Smooth muscle cell (in vitro differentiated cells): ENCODE measurements at regions not wholly inside any gene's neighbourhood (a gene's known extent, or its start where the extent isn't known, plus 50 kb on each side); places are given as distances from the start of the nearest gene placed in this dataset.

Experiments
- DNase-seq: peaks from one replicate; lab custom pipeline; 2025; ENCODE audit not compliant: unreplicated experiment; lab: John Stamatoyannopoulos, UW
- H2AFZ ChIP-seq: fragments of 200-600 bp; sonication (generic); 2 replicates; pipeline ENCODE4 v1.6.0; 2016; ENCODE audit warnings: antibody characterized with exemption, low read depth, mild to moderate bottlenecking
- H3F3A ChIP-seq: fragments of 200-600 bp; sonication (generic); 2 replicates; pipeline ENCODE4 v1.6.0; 2017; ENCODE audit warnings: antibody characterized with exemption, low read depth
- H3K27ac ChIP-seq: fragments of 200-600 bp; sonication (generic); 2 replicates; pipeline ENCODE4 v1.5.1; 2016; ENCODE audit warnings: low read depth, mild to moderate bottlenecking
- H3K27me3 ChIP-seq: fragments of 200-600 bp; sonication (generic); 2 replicates; pipeline ENCODE4 v1.6.1; 2016; ENCODE audit warnings: low read depth, mild to moderate bottlenecking
- H3K36me3 ChIP-seq: fragments of 200-600 bp; sonication (generic); 2 replicates; pipeline ENCODE4 v1.5.1; 2016; ENCODE audit warnings: low read depth
- H3K4me1 ChIP-seq: fragments of 200-600 bp; sonication (generic); 2 replicates; pipeline ENCODE4 v1.5.1; 2016; ENCODE audit warnings: low read depth
- H3K4me2 ChIP-seq: fragments of 200-600 bp; sonication (generic); 2 replicates; pipeline ENCODE4 v1.6.0; 2016; ENCODE audit warnings: mild to moderate bottlenecking
- H3K4me3 ChIP-seq: fragments of 200-600 bp; sonication (generic); 2 replicates; pipeline ENCODE4 v1.5.1; 2016; ENCODE audit warnings: mild to moderate bottlenecking
- H3K79me2 ChIP-seq: fragments of 200-600 bp; sonication (generic); 2 replicates; pipeline ENCODE4 v1.6.0; 2016; ENCODE audit warnings: low read depth, mild to moderate bottlenecking
- H3K9ac ChIP-seq: fragments of 200-600 bp; sonication (generic); 2 replicates; pipeline ENCODE4 v1.6.0; 2016; ENCODE audit warnings: low read depth
- H3K9me3 ChIP-seq: fragments of 200-600 bp; sonication (generic); replicated peaks from 2 replicates; pipeline ENCODE4 v1.5.1; 2016; ENCODE audit warnings: low read depth
- H4K20me1 ChIP-seq: fragments of 200-600 bp; sonication (generic); 2 replicates; pipeline ENCODE4 v1.6.0; 2016; ENCODE audit warnings: low read depth
- WGBS: methylation state at CpG from one replicate; pipeline ENCODE4 v1.1.7; 2016; ENCODE audit warnings: low lambda C conversion rate; 5-methylcytosine and 5-hydroxymethylcytosine counted together
- TF ChIP-seq, protein P1 (sequence below): fragments of 200-600 bp; sonication (generic); IDR thresholded peaks from 2 replicates; pipeline ENCODE4 v1.5.1; 2017; ENCODE audit warnings: borderline replicate concordance, mild to moderate bottlenecking, antibody characterized with exemption; ENCODE audit not compliant: insufficient read depth, poor library complexity, severe bottlenecking

DNA sequence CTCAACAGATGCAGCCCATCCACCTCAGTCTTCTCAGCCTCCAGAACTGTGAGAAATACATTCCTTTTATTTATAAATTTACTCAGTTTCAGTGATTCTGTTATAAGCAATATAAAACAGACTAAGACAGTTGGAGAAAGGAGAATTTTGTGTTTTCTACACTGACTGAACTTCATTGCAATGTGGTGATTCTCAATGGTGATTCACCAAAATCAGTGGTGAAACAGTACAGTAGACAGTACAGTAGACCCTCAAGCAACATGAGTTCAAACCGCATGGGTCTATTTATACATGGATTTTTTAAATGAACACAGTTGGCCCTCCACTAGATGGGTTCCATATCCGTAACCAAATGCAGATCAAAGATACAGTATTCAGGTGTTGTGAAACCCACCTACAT, 403.1 kb upstream of the TGFBR2 start:
- H3K9ac ChIP-seq = no peak overlapping the region
- no peaks in the 10 kb centered on the region for H3K27me3 ChIP-seq
- H3K4me1 ChIP-seq = no peaks in the 10 kb centered on the region
- H3K27ac ChIP-seq = no peak overlapping the region
- H3K4me2 ChIP-seq = no peak overlapping the region
- no peak overlapping the region for H3K4me3 ChIP-seq
- no peaks in the 10 kb centered on the region for H3K79me2 ChIP-seq
- H3K36me3 ChIP-seq = no peaks in the 10 kb centered on the region
- no peaks in the 10 kb centered on the region for H4K20me1 ChIP-seq
- H3F3A ChIP-seq = peaks cover 2% of the 10 kb centered on the region
- no peak overlapping the region for H2AFZ ChIP-seq
- 92% methylated on average over 2 of the region's 2 CpGs for WGBS
- TF ChIP-seq, protein P1, sequence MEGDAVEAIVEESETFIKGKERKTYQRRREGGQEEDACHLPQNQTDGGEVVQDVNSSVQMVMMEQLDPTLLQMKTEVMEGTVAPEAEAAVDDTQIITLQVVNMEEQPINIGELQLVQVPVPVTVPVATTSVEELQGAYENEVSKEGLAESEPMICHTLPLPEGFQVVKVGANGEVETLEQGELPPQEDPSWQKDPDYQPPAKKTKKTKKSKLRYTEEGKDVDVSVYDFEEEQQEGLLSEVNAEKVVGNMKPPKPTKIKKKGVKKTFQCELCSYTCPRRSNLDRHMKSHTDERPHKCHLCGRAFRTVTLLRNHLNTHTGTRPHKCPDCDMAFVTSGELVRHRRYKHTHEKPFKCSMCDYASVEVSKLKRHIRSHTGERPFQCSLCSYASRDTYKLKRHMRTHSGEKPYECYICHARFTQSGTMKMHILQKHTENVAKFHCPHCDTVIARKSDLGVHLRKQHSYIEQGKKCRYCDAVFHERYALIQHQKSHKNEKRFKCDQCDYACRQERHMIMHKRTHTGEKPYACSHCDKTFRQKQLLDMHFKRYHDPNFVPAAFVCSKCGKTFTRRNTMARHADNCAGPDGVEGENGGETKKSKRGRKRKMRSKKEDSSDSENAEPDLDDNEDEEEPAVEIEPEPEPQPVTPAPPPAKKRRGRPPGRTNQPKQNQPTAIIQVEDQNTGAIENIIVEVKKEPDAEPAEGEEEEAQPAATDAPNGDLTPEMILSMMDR = no peak
- H3K9me3 ChIP-seq = no peaks in the 10 kb centered on the region
- no peak for DNase-seq

DNA sequence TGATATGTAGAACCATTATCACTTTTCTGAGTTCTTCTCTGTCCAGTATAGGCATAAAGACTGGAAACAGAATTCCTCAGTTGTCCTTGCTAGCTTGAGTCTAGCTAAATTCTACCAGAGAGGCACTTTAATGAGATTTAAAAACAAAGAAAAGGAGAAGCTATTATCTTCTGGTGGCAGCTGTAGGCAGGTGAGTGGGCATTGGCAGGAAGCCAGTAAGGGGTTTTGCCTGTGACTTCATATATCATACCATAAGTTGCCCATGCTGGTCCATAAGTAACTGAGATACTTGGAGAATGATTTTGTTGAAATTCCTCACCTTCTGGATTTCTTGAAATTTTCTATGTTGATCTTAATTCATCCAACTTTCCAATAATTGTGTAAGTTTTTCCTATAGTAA, 402.3 kb upstream of the TGFBR2 start:
- Histone ChIP-seq H2AFZ (no peak overlapping the region), H3K4me3 (no peak overlapping the region), H3K27ac (no peak overlapping the region)

DNA sequence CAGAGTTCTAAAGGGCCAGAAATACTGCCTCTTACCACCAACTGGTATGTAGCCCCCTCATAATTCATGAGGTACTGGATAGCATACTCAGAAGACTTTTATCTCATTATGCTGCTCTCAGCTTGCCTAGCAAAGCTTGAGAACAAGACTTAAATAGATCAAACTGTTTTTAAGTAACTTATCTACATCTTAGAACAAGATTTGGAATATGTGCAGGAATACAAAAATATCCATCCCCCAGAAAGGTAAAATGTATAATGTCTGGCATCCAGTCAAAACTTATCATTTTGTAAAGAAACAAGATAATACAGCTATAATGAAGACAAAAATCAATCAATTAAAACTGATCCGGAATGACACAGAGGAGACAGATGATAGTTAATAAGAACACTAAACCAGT, 400.4 kb upstream of the TGFBR2 start:
- 95% methylated on average over 1 of the region's 1 CpG for WGBS
- no peak overlapping the region for H2AFZ ChIP-seq
- DNase-seq = no peak
- H3K36me3 ChIP-seq = no peaks in the 10 kb centered on the region
- no peaks in the 10 kb centered on the region for H3F3A ChIP-seq
- no peaks in the 10 kb centered on the region for H3K9me3 ChIP-seq
- H4K20me1 ChIP-seq = no peaks in the 10 kb centered on the region
- TF ChIP-seq, protein P1 = no peak
- no peaks in the 10 kb centered on the region for H3K79me2 ChIP-seq
- no peaks in the 10 kb centered on the region for H3K4me1 ChIP-seq
- no peak overlapping the region for H3K27ac ChIP-seq
- no peaks in the 10 kb centered on the region for H3K27me3 ChIP-seq
- H3K4me2 ChIP-seq = no peak overlapping the region
- no peak overlapping the region for H3K9ac ChIP-seq
- no peak overlapping the region for H3K4me3 ChIP-seq

More for the DNA sequence above, 402.3 kb upstream of the TGFBR2 start:
- Histone ChIP-seq H3K79me2 (no peaks in the 10 kb centered on the region), H3K27me3 (no peaks in the 10 kb centered on the region), H4K20me1 (no peaks in the 10 kb centered on the region), H3K9ac (no peak overlapping the region), H3K4me2 (no peak overlapping the region), H3F3A (no peaks in the 10 kb centered on the region), H3K36me3 (no peaks in the 10 kb centered on the region), H3K9me3 (no peaks in the 10 kb centered on the region), H3K4me1 (no peaks in the 10 kb centered on the region)
- no peak for DNase-seq
- TF ChIP-seq, protein P1 = no peak

DNA sequence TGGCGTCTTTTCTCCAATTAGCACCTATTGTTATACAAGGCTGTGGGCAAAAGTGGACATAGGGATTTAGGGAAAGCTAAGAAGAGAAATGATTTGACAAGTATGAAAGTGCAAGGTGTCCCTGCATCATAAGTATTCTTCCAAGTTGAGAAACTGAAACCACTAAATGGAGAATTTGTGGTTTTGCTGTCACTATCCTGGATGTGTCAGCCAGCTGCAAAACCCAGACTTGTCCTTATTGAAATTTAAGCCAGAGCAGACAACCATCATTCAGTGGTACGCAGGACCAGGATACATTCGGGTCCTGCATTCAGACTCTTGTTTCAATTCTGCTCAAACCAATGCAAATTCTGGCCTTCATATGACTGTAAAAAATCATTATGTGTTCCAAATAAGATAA, 384.8 kb upstream of the TGFBR2 start:
- H3K36me3 ChIP-seq = no peaks in the 10 kb centered on the region
- peak overlapping the region; percentile 36 for H3K4me2 ChIP-seq
- no peaks in the 10 kb centered on the region for H4K20me1 ChIP-seq
- no peak overlapping the region for H2AFZ ChIP-seq
- H3K4me1 ChIP-seq = peaks cover 10% of the 10 kb centered on the region
- no peaks in the 10 kb centered on the region for H3K79me2 ChIP-seq
- 63% methylated on average over 3 of the region's 3 CpGs for WGBS
- H3K4me3 ChIP-seq = no peak overlapping the region
- no peak for DNase-seq
- peak overlapping the region; percentile 3 for H3K27ac ChIP-seq
- TF ChIP-seq, protein P1 = no peak
- H3K9ac ChIP-seq = no peak overlapping the region
- H3F3A ChIP-seq = peaks cover 4% of the 10 kb centered on the region
- no peaks in the 10 kb centered on the region for H3K9me3 ChIP-seq
- no peaks in the 10 kb centered on the region for H3K27me3 ChIP-seq
